Stimulated activated CD4-positive, alpha-beta T cell treated with anti-CD3 and anti-CD28 coated beads, Interleukin-15, amount 100 ng/mL, for 1 hour (primary cell): ENCODE measurements at regions not wholly inside any gene's neighbourhood (a gene's known extent, or its start where the extent isn't known, plus 50 kb on each side); places are given as distances from the start of the nearest gene placed in this dataset.
"Not testable (repeated sequence)": the region's sequence is repeated elsewhere in the genome, so short reads cannot be mapped to it uniquely, and the experiment has no call there.

Experiments used
- DNase-seq, 2 donors: peaks; one replicate each; pipeline ENCODE4 v3.0.0-alpha.2; 2020; ENCODE audit warnings: low read depth in 1 of 2, low spot score in 1 of 2

- DNase-seq, result no peak
These were observed 133.4 kb upstream of the SATB1 start for GRCh38 chr3:18558507-18558906.

GRCh38 chr3:18557216-18557615, 132.1 kb upstream of the SATB1 start:
- no peak for DNase-seq

- peak in 1 of 2 donors; percentile 35 for DNase-seq
These were observed 131.5 kb upstream of the SATB1 start for GRCh38 chr3:18556503-18557135.

- no peak for DNase-seq
These were observed 130.9 kb upstream of the SATB1 start for GRCh38 chr3:18556001-18556408.

- DNase-seq, result not testable (repeated sequence)
These were observed 127.5 kb upstream of the SATB1 start for GRCh38 chr3:18552579-18553105.

GRCh38 chr3:18546632-18547031, 121.5 kb upstream of the SATB1 start:
- no peak for DNase-seq

GRCh38 chr3:18544146-18544545, 119.0 kb upstream of the SATB1 start:
- no peak for DNase-seq

- DNase-seq, result no peak
These were observed 113.5 kb upstream of the SATB1 start for GRCh38 chr3:18538463-18539230.

- DNase-seq, result no peak
These were observed 107.9 kb upstream of the SATB1 start for GRCh38 chr3:18533039-18533438.

- DNase-seq, result no peak
These were observed 106.5 kb upstream of the SATB1 start for GRCh38 chr3:18531662-18532061.

GRCh38 chr3:18529631-18530030, 104.5 kb upstream of the SATB1 start:
- no peak for DNase-seq

- no peak for DNase-seq
These were observed 102.6 kb upstream of the SATB1 start for GRCh38 chr3:18527691-18528090.

- DNase-seq, result no peak
These were observed 101.5 kb upstream of the SATB1 start for GRCh38 chr3:18526667-18527066.

GRCh38 chr3:18516170-18516569, 91.0 kb upstream of the SATB1 start:
- DNase-seq, result not testable (repeated sequence)

- no peak for DNase-seq
These were observed 88.0 kb upstream of the SATB1 start for GRCh38 chr3:18513091-18513490.

GRCh38 chr3:18512007-18512406, 86.9 kb upstream of the SATB1 start:
- no peak for DNase-seq

GRCh38 chr3:18510947-18511346, 85.8 kb upstream of the SATB1 start:
- no peak for DNase-seq

GRCh38 chr3:18507333-18507732, 82.2 kb upstream of the SATB1 start:
- DNase-seq, result no peak

GRCh38 chr3:18505056-18505455, 79.9 kb upstream of the SATB1 start:
- DNase-seq, result no peak

- DNase-seq, result no peak
These were observed 76.7 kb upstream of the SATB1 start for GRCh38 chr3:18501679-18502343.

- no peak for DNase-seq
These were observed 75.2 kb upstream of the SATB1 start for GRCh38 chr3:18500322-18500721.

GRCh38 chr3:18499301-18499700, 74.2 kb upstream of the SATB1 start:
- no peak for DNase-seq
